HFF-Myc (cell line): ENCODE measurements at regions not wholly inside any gene's neighbourhood (a gene's known extent, or its start where the extent isn't known, plus 50 kb on each side); places are given as distances from the start of the nearest gene placed in this dataset.
"Not testable (repeated sequence)": the region's sequence is repeated elsewhere in the genome, so short reads cannot be mapped to it uniquely, and the experiment has no call there.

Source experiments
- DNase-seq: peaks from one replicate; pipeline ENCODE4 v3.0.0-alpha.2; 2011; ENCODE audit warnings: low read depth; ENCODE audit errors: extremely low read depth
- H3K4me3 ChIP-seq: replicated peaks from 2 replicates; pipeline ENCODE4 v1.5.1; 2011; ENCODE audit warnings: low read depth, mild to moderate bottlenecking, control low read depth, low read length
- CTCF ChIP-seq: IDR thresholded peaks from 2 replicates; pipeline ENCODE4 v1.5.1; 2012; ENCODE audit warnings: mild to moderate bottlenecking, low read depth, low read length, control low read depth; ENCODE audit errors: missing control alignments

- DNase-seq, result no peak
- no peak overlapping the region for H3K4me3 ChIP-seq
- TF ChIP-seq CTCF, result no peak
Measured at GRCh38 chr10:94150541-94151184, 156.9 kb downstream of the PLCE1 start.

- H3K4me3 ChIP-seq, result no peak overlapping the region
- TF ChIP-seq CTCF, result no peak
- no peak for DNase-seq
Measured at GRCh38 chr10:94155722-94156271, 162.1 kb downstream of the PLCE1 start.

GRCh38 chr10:94156453-94156852 is 162.7 kb downstream of the PLCE1 start:
- TF ChIP-seq CTCF, result no peak
- DNase-seq, result no peak
- H3K4me3 ChIP-seq, result no peak overlapping the region

GRCh38 chr10:94165158-94165611 is 171.5 kb downstream of the PLCE1 start:
- DNase-seq, H3K4me3 ChIP-seq: not testable (repeated sequence)

GRCh38 chr10:94172332-94172731 is 178.6 kb downstream of the PLCE1 start:
- TF ChIP-seq CTCF, result no peak
- DNase-seq, result no peak
- no peak overlapping the region for H3K4me3 ChIP-seq

- TF ChIP-seq CTCF, result no peak
Measured at GRCh38 chr10:94173594-94173993, 179.9 kb downstream of the PLCE1 start.

GRCh38 chr10:94174838-94175237 is 181.1 kb downstream of the PLCE1 start:
- no peak for DNase-seq
- no peak overlapping the region for H3K4me3 ChIP-seq
- no peak for TF ChIP-seq CTCF

More at GRCh38 chr10:94173594-94173993, 179.9 kb downstream of the PLCE1 start:
- no peak for DNase-seq
- no peak overlapping the region for H3K4me3 ChIP-seq
